H1 (cell line): ENCODE measurements at regions not wholly inside any gene's neighbourhood (a gene's known extent, or its start where the extent isn't known, plus 50 kb on each side); places are given as distances from the start of the nearest gene placed in this dataset.

Experiments used
- BRCA1 ChIP-seq: IDR thresholded peaks from 2 replicates; pipeline ENCODE4 v1.6.1; 2012; ENCODE audit warnings: low read depth, low read length, improper control_type of control experiment
- CTCF ChIP-seq, 3 experiments: IDR thresholded peaks; 1 replicate in 2 of 3; 2 replicates in 1 of 3; pipeline versions ENCODE4 v1.5.1 to v1.6.1; 2011; ENCODE audit warnings: low read length in 3 of 3, mild to moderate bottlenecking in 3 of 3, inconsistent platforms in 2 of 3, low read depth in 1 of 3, moderate library complexity in 1 of 3; ENCODE audit not compliant: insufficient read depth in 1 of 3; ENCODE audit errors: control extremely low read depth in 1 of 3
- EZH2 ChIP-seq: fragments of 200-600 bp; sonication (generic); IDR thresholded peaks from 2 replicates; pipeline ENCODE4 v1.7.1; 2012; ENCODE audit warnings: low read depth, mild to moderate bottlenecking, moderate library complexity, low read length, inconsistent platforms; ENCODE audit not compliant: severe bottlenecking
- MAFK ChIP-seq: IDR thresholded peaks from 2 replicates; pipeline ENCODE4 v1.6.1; 2012; ENCODE audit warnings: low read depth, mild to moderate bottlenecking, improper control_type of control experiment, low read length
- MAX ChIP-seq: IDR thresholded peaks from 2 replicates; pipeline ENCODE4 v1.6.1; 2012; ENCODE audit warnings: inconsistent platforms
- POLR2A ChIP-seq, 2 experiments: IDR thresholded peaks; 1 replicate in 1 of 2; 2 replicates in 1 of 2; pipeline ENCODE4 v1.6.1; 2011; ENCODE audit warnings: low read depth in 2 of 2, low read length in 2 of 2, mild to moderate bottlenecking in 2 of 2; ENCODE audit errors: control extremely low read depth in 1 of 2
- RNF2 ChIP-seq: fragments of 200-900, 300-1000 bp; sonication (generic); IDR thresholded peaks from 2 replicates; pipeline ENCODE4 v1.7.1; 2016; ENCODE audit warnings: borderline replicate concordance, low read depth, mild to moderate bottlenecking, antibody characterized with exemption, low read length; ENCODE audit not compliant: poor library complexity, severe bottlenecking; ENCODE audit errors: missing control alignments
- SIN3A ChIP-seq, 2 experiments: IDR thresholded peaks in 1 of 2; conservative IDR thresholded peaks in 1 of 2; 2 replicates each; pipeline ENCODE4 v1.6.1; 2011 to 2012; ENCODE audit warnings: low read length in 2 of 2, improper control_type of control experiment in 1 of 2, low read depth in 1 of 2, mild to moderate bottlenecking in 1 of 2
- SP2 ChIP-seq: IDR thresholded peaks from 2 replicates; pipeline ENCODE4 v1.6.1; 2012; ENCODE audit warnings: mild to moderate bottlenecking, low read length, inconsistent platforms

- TF ChIP-seq SIN3A (conservative IDR thresholded peaks at IDR 0.05 in 1 of 2, IDR thresholded peaks at IDR 0.05 in 1 of 2; ENCODE audit: low read depth in 1 of 2, low read length in 2 of 2), result no peak
- no peak for TF ChIP-seq CTCF (IDR thresholded peaks at IDR 0.05; ENCODE audit: control extremely low read depth in 1 of 3, insufficient read depth in 1 of 3, low read depth in 1 of 3, low read length in 3 of 3)
- no peak for TF ChIP-seq MAX
- no peak for TF ChIP-seq POLR2A (IDR thresholded peaks at IDR 0.05; ENCODE audit: control extremely low read depth in 1 of 2, low read depth in 2 of 2, low read length in 2 of 2)
- no peak for TF ChIP-seq SP2
- TF ChIP-seq BRCA1, result no peak
- no peak for TF ChIP-seq EZH2
- TF ChIP-seq MAFK, result no peak
- TF ChIP-seq RNF2, result no peak
These were observed 769.8 kb downstream of the C12orf50 start for GRCh38 chr12:87259391-87259790.
